HS-5 (cell line): ENCODE measurements at regions not wholly inside any gene's neighbourhood (a gene's known extent, or its start where the extent isn't known, plus 50 kb on each side); places are given as distances from the start of the nearest gene placed in this dataset.
A peak's percentile ranks its signal among the peaks of the same experiment; 100 is the strongest.

ENCODE experiments used
- DNase-seq: peaks from one replicate; pipeline ENCODE4 v3.0.0-alpha.2; 2012; ENCODE audit warnings: low read depth

DNA sequence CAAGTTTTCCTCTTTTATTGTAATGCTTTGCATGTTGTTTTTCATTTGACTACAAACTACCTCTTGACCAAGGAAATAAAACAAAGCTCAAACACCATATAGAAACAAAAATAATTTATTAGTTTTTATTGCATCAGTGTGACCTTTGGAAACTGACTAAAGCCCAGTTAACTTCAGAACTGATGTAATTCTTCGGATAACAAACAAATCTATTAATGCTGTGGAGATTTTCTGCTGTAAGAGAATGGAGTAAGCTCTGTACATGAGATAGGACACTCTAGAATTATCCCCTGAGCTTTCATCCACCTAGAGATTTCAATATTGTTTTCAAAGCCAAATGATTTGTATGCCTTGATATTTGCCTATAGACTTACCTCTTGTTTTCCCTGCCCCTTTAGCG, 154.0 kb upstream of the KCNK2 start:
- DNase-seq = no peak

DNA sequence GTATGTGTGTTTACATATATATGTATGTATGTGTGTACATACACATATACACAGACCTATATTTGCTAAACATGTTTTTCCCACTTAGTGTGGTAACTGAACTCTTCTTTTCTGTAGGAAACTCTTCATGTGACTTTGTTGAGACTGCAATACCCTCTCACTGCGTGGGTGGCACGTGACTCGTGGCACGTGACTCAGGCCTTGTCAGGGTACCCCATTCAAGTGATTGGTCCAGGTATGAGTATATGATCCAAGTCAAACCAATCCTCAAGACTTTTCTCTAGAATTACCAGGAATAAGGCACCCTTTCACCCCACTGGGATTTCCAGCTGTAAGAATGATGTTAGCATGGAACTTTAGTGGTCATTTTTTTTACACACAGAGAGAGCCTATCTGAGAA, 149.2 kb upstream of the KCNK2 start:
- DNase-seq = no peak

DNA sequence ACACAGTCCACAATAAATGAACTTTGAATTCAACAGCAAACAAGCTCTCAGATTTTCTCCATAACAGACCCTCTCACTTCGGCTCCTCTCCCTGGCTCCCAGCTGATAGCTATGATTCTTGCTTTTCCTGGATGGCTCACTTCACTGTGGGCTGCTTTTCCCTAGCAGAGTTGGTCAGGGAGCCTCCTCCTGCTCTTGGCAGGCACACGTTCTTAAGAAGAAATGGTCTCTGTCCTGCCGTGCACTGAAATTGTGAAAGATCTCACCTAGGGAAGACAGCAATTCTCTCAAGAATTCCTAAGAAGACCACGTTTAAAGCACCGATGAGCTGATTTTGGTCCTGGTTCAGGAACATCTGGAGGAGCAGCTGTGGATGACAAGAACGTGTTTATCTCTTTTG, 148.5 kb upstream of the KCNK2 start:
- no peak for DNase-seq

DNA sequence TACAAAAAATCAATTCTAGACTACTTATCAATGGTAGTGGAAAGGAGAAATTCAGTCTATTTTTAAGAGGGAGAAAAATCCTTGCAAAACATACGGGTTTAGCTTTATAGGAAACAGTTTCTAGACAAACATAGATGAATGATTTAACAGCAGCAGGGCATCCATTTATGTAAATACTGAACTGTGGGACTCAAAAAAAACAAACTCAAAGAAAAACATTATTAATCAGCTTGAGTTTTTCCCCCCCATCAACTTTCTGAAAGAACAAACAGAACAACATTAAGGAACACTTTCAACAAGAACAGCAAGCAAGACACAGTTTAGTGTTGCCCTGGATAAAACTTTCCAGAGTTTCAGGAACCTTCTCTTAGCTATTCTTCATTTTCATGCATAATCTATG, 147.3 kb upstream of the KCNK2 start:
- DNase-seq = no peak

DNA sequence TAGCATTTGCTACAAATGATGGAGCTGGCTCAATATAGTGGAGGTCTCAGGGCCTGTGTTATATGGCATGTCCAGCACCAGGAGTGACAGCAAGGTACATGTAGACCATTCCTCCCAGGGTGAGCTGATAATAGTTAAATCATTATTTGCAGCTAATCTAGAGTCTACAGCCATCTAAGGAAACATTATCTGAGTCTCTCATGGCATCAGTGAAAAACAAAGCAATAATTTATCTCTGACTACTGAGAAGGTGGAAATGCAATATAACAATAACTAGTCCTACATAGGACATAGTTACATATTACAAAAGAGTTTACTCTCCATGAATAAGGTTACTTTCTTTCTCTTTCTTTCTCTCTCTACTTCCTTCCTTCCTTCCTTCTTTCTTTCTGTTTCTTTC, 143.4 kb upstream of the KCNK2 start:
- DNase-seq = no peak

DNA sequence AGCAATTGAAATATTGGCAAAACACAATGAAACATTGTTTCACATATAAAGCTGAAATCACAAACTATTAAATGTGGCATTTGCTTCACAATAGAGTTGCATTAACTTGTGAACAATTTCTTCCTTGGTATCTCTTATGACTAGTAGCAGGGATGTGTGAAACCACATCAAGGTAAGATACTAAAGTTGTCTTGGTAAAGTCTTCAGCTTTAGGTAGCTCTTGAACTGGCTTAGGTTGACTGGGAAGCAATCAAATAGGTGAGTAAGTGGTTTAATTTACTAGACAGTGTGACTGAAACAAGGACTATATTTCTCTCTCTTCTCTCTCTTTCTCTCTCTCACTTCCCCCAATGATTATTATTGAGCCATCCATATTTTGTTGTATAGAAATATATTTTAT, 141.5 kb upstream of the KCNK2 start:
- no peak for DNase-seq

DNA sequence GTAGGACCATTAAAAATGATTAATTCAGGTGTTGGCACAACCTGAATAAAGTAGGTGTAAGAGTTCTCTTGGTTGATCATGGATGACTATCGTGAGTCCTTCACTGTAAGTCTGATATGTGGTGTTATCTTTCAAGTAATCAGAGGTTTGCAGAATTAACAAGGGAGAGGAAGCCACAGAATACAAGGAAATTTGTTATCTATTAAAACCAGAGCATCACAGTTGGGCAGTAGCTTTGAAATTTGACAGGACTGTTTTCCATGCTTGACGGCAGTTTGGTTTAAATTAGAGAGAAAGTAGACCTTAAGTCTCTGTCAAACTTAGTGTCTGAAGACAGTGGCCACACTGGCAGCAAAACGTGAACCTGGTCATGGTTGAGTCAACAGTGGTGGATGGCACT, 139.5 kb upstream of the KCNK2 start:
- no peak for DNase-seq

DNA sequence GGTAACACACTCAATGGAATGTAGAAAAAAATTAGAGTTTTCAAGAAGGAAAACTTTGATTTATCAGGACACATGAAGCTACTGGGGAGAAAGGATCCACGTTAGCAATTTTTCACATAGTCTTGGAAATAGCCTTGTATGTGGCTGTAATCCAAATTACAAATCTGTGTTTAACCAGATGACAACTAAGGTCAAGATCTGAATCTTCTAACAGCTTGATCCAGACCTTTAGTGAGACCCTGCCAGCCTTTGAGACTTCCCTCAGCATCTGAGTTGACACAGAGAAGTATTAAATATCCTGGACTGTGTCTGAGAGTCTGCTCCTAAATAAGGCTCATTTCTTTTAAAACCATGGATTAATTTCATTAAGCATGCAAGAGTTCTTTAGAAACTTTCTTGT, 135.9 kb upstream of the KCNK2 start:
- DNase-seq = no peak

DNA sequence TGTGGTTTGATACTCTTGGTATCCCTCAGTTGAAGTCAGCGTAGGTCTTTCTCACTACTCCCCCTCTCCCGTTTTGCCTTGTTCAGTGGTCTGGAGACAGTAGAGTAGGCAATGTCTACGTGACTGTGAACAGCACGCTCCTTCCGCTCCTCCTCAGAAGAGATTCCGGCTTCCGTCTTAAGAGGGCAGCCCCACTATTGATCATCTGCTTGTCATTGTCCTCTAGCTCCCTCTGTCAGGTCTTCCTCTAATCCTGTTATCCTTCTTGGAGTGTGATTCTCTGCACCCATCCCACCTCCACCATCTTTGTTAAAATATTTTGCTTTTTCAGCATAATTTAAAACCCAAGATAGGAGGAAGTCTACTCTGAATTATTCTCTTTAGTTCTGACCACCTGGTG, 129.9 kb upstream of the KCNK2 start:
- DNase-seq = no peak

DNA sequence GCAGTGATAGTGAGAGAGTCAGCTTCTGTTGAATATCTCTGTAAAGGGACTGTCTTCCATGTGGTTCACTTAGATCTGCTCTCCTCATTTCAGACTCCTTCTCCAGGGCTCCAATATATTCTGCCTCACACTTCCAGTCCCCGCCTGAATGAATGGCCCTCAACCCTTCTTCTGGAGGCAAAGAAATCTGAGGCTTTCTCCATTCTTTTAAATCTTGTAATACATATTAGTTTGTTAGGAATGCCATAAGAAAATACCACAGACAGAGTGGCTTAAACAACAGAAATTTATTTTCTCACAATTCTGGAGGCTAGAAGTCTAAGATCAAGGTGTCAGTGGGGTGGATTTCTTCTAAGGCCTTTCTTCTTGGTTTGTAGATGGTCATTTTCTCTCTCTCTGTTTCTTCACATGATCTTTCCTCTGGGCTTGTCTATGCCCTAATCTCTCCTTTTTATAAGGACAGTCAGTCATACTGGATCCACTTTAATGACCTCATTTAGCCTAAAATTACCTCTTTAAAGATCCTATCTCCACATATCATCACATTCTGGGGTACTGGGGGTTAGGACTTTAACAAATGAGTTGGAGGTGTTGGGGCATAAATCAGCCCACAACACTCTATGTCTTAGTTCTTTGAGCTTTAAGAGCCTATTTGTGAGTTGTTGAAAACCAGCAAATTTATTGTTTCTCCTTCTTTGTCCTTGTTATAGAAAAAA, 128.5 kb upstream of the KCNK2 start:
- DNase-seq = no peak

DNA sequence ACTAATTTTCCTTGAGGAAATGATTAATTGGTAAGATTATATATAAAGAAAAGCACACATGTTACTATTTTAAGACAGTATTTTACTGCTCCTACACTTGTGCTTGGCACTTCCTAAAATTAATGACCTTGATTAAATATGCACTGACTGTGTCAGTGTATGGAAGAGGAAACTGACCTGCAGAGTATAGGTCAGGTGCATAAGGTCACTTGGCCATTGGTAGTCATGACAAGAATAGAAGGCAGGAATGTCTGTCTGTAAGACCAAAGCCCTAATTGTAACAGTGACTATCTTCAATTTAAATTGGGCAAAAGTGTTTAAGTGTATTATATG, 128.0 kb upstream of the KCNK2 start:
- DNase-seq = no peak

DNA sequence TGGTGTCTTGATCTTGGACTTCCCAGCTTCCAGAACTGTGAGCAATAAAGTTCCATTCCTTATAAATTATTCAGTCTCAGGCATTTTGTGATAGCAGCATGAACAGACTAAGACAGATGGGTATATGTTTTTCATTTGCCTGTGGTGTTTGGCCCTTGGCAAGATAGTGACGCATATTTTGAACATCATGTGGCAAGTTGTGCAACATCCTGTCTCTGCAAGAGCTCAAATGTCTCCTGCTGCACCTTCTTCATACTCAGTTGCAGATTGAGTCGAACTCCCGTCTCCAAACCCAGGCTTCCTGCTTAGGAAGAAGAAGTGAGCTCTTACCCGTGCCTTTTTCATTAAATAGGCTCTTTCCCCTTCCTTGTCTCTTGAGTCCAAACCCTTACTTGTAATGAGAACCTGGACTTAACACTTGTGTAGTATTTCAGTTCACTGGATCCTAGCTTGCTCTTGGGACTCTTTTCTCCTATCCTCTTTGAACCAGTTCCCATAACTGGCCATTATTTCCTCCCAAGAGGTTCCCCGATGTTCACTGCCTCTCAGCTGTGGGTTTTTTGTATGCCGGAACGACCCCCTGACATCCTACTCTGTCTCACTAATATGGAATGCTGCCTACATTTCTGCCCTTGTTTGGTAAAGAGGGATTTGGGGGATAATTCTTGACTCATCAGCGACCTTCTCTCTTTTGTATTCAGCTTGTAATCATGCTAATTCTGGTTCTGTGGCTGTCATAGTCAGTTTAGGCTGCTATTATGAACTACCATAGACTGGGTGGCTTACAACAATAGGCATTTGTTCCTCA, 125.0 kb upstream of the KCNK2 start:
- DNase-seq = peak; percentile 98

DNA sequence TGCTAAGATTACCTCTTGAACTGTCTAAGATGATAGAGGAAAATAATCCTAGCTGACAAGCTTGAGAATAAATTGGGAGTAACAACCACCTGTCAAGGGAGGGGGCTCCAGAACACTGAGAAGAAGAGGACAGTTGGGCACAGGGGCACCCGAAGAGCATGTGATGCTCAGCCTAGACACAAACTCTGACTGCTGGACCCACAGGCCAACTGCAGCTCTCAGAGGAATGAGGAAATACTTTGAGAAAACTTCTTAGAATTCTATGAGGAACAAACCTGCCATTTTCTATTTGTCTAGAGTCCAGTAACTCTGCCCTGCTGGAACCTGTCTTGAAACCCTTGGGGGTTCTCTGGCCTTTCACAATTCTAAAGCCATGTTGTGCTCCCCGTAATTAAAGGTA, 124.1 kb upstream of the KCNK2 start:
- no peak for DNase-seq

DNA sequence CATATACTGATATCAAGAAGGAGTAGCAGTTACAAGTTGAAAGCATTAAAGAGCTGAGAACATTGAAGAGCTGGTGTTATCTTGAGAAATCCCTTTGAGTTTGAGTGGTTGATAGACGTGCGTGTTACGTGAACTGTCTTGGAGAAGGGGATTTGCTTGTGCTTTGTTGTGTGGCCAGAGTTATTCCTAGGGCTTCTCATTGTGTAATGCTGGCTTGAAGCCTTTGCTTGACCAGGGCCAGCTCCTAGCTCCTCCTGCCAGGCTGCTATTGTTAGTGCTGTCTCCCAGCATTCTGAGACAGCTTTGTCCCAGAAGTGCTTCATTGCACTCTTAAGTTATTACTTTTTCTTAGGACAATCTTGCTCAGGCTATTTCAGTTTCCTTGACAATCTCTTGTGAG, 116.2 kb upstream of the KCNK2 start:
- no peak for DNase-seq

DNA sequence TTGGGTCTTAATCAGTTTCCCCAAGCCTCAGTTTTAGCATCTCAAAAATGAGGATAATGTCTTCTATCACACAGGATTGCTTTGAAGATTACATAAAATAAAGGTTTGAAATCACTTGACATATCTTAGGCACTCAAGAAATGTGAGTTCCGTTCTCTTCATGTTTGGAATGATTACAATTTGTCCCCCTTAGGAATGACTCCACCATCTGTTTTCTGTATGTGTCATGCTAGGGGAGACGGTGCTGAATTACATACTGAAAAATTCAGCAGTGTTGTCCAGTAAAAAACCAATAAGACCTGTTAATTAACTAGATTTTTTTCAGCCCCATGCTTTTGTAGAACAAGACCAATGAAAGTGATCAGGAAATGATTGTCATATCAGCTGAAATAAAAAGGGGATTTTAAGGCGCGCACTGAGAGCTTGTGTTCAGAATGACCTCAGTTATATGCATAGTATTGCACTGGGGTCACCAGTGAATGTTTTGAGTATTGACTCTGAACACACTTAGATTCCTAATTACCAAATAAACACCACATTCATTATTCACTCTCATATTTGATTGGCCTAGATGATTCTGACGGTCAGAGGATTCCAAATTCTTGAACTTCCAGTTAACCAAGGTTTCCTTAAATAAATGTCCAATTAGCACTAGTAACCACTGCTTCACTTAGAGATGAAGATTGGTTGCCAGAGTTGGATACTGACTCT, 114.5 kb upstream of the KCNK2 start:
- peak; percentile 37 for DNase-seq

DNA sequence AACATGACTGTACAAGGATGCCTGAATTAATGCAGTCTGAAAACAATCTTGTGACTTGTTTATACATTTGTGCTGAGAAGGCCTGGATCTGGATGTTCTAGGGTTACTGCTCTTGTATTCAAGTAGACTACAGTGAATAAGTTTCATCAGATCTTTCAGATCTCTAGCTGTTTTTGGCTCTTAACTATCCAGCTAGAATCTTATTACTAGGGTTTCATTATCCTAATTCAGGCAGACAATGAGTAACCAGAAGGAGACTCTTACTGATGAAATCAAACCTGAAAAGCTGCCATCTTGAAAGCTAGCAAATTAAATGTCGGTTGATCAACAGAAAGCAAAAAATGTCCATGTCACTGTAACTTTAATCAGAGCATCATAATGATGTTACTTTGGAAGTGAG, 112.5 kb upstream of the KCNK2 start:
- DNase-seq = no peak

DNA sequence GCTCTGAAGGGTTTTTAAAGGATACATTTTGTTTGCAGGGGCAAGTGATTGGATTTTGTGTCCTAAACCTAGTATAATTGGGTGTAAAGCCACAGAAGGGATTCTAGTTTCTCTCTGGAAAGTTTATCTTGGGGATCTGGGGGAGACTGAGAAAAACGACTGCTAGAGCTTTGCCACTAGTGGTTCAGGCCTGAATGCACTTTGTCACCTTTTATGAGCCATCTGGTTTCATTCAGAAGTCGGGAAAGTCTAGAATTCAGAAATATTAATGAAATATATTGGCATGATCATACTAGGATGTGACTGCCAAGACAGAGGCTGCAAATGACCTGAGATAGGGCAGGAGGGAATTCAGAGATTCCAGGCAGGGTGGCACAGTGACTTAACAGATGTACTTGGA, 111.5 kb upstream of the KCNK2 start:
- no peak for DNase-seq

DNA sequence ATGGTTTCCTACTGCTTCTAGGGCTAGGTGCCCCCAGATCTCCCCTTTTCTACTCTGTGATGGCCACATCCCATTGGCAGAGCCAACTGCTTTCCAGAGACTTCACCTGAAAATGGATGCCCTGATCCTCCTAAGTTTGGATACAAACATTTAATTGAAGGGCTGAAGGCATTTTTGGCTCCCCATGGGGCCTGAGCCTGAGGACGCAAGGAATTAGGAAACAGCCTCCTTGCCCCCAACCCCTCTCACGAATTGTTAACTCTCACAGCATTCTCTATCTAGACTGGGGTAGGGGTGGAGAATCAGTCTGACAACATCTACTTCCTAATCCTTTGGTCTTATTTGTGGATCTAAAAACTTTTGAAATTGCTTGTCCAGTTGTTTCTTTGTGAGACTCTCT, 108.5 kb upstream of the KCNK2 start:
- no peak for DNase-seq

DNA sequence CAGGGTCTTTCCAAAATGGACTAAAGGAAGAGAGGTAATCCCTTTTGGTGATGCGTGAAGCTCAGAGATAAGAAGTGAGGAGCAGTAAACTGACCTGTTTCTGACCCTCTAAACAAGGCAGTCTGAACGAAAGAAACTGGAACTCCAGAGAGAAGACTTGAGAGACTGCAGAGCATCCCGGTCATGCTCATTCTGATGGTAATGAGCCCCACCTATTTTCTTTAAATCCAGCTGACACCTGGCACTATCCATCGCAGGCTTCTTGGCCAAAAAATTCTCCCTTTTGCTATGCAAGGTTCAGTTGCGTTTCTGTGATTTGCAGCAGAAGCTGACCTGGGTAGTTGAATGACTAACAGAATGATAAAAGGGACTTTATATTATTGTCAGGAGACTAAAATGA, 105.9 kb upstream of the KCNK2 start:
- DNase-seq = no peak

DNA sequence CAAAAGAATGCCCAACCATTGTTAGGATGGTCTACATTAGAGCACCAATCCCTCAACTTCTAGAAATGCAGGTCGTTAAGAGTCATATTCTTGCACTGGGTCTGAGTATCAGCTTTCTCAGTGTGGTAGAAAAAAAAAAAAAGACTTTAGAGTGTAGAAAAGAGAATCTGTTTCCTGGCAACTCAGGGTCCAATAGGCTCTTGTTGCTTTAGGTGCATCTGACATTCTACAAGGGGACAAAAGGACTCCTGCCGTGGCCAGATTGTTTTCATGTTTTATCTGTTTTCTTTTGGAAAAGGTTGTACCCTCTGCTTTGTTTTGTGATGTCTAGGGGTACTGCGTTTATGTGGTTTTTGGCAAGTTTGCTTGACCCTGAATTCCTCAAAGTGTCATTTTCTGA, 105.4 kb upstream of the KCNK2 start:
- no peak for DNase-seq

DNA sequence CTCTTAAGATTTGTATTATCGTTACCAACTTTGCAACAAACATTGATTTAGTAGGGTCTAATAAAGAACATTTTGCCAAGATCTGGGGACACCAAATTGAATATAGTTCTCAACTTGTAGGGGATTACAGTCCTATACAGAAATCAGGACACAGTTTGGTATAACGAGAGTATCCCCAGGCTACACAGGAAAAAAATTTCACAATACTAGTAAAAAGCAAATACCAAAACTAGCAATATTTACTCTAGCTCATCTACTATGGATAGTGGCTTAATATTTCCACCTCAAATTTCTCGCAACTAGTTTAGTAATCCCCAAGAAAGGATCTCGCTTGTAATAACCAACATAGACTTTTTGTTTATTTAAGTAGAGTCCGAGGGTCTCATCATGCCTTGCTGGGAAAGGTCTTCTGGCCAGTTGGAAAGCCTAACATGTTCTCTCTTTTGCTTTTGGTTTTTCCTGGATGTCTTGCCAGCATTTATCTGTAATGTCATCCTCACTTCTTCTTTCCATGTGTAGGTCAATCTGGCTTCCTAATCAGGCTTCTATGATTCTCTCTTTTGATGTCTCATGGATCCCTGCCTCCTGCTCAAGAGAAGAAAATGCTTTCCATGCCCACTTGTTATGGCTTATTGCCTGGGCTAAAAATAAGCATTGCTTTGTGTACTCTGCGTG, 104.7 kb upstream of the KCNK2 start:
- DNase-seq = no peak

DNA sequence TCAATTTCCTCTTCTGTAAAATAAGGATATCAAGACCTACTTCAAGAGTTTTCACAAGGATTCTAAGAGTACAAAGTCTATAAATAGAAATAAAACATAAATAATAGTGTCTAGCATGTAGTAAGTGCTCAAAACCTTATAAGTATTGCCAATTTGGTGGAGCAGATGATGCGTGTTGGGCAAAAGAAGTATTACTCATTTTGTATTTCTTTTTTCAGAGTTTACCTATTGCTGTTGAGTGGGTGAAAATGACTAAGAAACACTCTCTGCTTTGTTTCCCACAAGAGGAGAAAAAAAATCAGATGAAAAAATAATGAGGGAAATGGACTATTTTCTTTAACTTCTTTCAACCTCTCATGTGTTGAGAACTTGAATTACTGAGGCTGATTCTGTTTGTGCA, 103.3 kb upstream of the KCNK2 start:
- DNase-seq = no peak

DNA sequence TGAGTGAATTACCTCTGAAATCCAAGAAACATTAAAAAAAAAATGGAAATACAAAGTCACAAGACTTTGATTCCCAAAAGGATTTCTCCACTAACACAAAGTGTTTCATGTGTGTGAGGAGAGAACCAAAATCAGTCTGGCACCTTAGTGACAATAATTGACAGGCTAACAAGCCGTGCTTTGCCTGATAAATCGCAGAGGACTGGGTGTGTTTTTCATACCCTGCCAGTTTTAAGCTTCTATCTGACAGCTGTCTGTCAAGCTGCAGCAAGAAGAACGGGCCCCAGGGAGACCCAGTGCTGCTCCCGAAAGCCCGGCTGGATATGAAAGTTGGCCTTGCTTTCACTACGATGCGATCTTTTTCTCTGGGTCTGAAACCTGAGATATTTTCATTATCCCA, 101.6 kb upstream of the KCNK2 start:
- DNase-seq = no peak
